DMS153 treated with DMSO at 0.1 percent for 48 hours (cell line): ENCODE measurements at regions not wholly inside any gene's neighbourhood (a gene's known extent, or its start where the extent isn't known, plus 50 kb on each side); places are given as distances from the start of the nearest gene placed in this dataset.
"Not testable (repeated sequence)": the region's sequence is repeated elsewhere in the genome, so short reads cannot be mapped to it uniquely, and the experiment has no call there.

Source experiments
- DNase-seq: peaks from one replicate; lab custom pipeline; 2025; ENCODE audit not compliant: unreplicated experiment; lab: John Stamatoyannopoulos, UW

DNA sequence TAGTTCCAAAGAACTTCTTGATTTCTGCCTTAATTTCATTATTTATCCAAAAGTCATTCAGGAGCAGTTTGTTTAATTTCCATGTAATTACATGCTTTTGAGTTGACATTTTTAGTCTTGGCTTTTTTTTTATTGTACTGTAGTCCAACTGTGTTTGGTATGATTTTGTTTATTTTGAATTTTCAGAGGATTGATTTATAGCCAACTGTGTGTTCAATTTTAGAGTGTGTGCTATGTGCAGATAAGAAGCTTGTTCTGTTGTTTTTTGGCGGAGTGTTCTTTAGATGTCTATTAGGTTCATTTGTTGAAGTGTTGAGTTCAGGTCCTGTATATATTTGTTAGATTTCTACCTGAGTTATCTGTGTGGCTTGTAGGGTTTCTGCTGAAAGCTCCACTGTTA is 533.6 kb downstream of the TRAM1L1 start:
- no peak for DNase-seq

DNA sequence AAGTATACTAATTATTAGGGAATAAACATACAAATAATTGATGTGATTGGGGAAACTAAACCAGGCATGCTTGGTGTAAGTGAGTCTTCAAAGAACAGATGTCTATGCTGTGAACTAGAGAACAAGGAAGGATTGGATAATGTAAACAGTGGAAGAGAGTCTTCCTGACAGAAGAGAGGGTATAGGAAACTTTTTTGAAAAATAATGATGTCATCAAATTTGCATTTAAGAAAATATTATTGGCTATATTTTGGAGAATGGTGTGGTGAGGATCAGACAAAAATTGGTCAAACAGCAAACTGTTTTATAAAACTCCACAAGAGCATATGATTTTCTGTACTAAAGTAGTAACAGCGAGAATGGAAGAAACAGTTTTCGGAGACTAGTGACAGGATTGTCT is 537.7 kb downstream of the TRAM1L1 start:
- no peak for DNase-seq

DNA sequence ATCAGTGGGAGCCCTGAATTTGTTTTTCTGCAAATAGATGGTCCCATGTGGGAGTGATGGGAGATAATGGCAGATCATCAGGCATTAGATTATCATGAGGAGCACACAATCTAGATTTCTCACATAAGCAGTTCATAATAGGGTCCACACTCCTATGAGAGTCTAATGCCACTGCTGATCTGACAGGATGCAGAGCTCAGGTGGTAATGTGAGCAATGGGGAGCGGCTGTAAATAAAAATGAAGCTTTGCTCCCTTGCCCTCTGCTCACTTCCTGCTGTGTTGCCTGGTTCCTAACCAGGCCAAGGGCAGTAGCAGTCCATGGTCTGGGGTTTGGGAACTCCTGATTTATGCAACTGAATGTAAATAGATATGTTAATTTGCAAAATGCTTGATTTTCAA is 538.6 kb downstream of the TRAM1L1 start:
- DNase-seq, result no peak

DNA sequence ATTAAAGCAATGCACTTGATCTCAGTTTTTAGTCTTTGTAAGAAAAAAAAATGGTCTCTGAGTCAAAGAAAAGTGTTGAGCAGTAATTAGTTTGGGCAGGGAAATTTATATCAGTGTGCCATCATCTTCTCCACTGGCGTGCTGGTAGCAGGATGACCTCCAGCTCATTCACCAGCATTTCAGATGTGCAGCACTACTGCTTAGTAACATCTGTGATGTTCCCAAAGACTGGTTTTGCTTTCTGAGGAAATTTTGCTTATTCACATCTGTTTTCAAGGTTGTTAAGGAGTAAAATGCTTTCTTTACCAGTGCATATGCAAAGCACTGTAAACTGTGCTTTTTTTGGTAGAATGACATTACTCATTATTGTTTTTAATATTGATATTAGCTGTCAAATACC is 540.4 kb downstream of the TRAM1L1 start:
- DNase-seq, result no peak

DNA sequence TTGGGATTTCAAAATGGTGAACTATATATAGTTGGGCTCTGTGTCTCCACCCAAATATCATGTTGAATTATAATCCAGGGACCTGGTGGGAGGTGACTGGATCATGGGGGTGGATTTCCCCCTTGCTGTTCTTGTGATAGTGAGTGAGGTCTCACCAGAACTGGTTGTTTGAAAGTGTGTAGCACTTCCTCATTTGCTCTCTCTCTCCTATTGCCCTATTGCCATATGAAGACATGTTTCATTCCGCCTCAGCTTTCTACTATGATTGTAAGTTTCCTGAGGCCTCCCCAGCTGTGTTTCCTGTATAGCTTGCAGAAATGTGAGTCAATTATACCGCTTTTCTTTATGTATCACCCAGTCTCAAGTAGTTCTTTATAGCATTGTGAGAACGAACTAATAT is 545.6 kb downstream of the TRAM1L1 start:
- no peak for DNase-seq

DNA sequence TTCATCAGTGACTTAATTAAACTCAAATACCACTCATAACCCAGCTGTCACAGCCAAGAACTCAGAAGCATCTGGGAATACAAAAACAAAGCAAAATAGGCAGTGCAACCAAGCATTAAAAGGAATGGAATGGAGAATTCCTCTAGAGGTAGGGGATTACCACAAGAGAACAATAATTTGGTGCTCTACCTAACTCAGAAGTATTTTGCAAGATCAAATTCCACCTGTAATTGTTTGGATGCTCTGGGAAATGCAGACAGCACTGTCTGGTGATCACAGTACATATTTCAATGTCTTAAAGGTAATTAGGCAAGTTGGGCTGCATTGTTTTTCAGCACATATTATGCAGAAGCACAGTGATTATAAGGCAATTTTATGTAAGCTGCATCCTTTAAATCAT is 547.5 kb downstream of the TRAM1L1 start:
- DNase-seq, result no peak

DNA sequence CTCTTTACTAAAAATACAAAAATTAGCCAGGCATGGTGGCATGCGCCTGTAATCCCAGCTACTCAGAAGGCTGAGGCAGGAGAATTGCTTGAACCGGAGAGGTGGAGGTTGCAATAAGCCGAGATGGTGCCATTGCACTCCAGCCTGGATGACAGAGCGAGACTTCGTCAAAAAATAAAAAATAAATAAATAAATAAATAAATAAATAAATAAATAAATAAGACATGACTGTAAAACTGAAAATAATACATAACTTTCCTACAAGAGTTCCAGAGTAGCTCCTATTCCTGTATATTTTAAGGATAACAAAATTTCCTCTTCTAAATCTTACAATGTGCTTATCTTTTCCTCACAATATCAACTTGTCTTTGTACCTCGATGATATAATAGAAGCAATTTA is 549.4 kb downstream of the TRAM1L1 start:
- not testable (repeated sequence) for DNase-seq

DNA sequence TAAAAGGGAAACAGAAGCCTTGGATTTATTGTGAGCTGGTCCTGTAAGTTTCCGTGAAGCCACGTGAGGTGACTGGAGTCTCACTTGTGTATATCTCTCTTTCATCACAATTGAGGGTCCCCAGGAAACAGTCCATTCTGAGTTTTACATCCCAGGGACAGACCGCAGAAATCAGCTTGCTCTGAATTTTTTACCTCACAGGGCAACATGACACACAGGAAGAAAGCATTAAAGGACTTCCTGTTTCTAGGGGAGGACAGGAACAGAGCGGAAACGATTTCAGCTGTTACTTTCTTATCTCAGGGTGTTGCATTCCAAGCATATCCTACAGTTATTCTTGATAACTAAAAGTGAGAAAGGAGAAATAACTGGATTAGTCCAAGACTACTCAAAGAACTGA is 553.5 kb downstream of the TRAM1L1 start:
- DNase-seq, result no peak

DNA sequence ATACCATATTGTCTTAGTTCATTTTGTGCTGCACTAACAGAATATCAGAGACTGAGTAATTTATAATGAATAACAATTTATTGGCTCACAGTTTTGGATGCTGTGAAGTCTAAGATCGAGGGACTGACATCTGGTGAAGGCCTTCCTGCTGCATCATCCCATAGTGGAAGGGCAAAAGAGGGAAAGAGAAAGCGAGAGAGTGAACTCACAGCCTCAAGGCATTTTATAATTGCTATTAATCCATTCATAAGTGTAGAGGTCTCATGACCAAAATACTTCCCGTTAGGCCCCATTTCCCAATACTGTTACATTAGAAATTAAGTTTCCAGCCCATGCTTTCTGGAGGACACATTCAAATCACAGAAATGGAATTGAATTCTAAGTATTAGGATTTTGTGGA is 554.4 kb downstream of the TRAM1L1 start:
- DNase-seq, result no peak

DNA sequence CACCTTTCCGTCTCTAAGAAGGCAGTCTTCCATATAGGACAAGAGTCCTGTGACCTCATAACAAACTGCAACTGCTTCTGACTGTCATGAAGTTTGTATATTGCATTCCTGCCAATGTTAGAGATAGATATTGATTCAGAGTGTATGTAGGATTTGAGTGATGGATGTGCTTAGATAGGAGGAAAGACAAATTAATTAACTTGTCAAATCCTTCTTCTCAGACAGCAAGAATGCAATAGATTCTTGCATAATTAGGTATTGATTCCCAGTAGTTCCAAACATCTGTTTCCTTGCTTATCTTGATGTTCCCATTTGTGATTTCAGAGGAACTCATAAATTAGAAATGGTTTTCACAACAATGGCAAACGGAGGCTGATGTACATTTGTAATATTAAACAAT is 555.3 kb downstream of the TRAM1L1 start:
- no peak for DNase-seq

DNA sequence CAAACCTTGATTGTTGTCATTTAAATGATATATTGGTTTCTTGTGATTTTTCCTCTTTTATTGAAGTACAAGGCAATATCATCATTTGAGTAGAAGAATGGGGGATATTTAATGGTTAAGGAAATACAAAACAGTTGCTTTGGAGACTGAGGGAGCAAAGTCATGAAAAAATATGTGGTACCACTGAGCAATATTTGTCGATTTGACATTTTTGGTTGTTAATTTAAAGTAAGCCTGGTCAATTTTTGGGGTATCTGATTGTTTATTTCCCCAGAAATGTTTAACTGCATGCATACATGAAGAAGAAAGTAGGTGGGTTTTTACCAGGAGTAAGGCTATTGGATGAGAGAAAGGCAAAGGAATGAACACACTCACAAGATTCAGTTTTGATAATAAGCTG is 556.2 kb downstream of the TRAM1L1 start:
- DNase-seq, result no peak

DNA sequence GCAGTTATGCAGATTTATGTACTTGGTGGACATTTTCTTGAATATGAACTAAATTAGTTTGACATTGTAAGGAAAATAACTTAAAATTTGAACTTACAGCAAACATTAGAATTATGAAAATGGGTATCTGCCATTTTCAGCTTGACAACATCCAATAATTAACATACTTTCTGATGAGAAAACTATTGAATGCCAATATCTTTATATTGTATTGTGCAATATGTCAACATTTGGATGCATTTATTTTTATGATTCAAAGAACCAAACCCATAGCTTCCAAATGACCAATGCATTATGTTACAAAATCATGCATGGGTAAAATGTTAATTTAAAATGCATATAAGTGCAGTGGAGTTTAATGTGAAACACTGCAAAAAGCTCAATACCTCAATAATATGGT is 562.5 kb downstream of the TRAM1L1 start:
- DNase-seq, result no peak

DNA sequence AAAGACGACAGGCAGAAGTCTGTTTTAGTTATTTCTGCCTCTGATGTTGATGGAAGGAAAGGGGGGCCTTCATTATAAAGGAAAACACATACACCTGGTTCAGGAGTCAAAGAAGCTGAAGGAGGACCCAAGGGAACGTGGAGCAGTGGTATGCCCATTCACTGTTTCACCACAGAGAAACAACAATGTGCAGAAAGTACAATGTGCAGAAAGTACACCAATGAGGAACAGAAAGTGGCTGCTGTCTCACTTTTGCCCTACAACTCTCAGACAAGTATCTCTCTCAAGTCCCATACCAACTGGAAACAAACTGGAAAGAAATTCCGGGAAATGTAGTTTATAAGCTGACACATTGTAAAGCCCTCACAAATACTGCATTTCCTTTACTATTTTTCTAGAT is 564.5 kb downstream of the TRAM1L1 start:
- no peak for DNase-seq

DNA sequence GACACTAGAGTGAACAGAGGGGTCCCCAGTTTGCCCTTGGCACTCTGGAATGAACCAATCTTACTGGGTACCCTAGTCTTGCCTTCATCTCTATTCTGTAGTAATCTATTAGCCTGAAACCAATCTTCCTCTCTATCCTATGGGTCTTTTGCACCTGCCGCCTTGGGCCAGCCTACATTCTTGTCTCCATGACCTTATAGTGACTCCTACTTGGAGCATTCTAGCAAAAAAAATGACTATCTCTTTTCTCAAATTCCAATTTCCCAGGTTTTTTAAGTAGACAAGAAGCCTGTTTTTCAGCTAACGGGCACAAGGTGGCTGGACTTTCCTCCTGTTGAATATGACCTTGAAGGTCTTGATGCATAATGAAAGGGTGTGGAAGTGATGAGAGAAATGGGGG is 568.7 kb downstream of the TRAM1L1 start:
- no peak for DNase-seq

DNA sequence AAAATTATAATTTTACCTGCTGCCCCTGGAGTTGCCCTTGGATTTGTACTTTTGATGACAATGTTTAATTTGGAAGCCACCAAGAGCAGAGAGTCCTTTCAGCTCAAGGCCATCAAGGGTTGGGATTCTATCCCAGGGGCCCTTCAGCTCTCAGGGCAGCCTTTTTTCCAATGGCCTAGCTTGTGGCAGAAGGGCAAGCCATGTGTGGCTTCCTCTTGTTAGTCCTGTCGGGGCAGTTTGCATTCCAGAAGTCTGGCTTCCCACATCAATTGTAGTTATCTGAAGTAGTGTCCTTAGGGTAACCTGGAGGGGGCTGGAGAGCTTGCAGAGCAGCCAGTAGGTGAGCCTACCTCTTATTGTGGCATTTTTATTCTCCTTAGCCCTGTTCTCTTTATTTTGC is 569.4 kb downstream of the TRAM1L1 start:
- no peak for DNase-seq

DNA sequence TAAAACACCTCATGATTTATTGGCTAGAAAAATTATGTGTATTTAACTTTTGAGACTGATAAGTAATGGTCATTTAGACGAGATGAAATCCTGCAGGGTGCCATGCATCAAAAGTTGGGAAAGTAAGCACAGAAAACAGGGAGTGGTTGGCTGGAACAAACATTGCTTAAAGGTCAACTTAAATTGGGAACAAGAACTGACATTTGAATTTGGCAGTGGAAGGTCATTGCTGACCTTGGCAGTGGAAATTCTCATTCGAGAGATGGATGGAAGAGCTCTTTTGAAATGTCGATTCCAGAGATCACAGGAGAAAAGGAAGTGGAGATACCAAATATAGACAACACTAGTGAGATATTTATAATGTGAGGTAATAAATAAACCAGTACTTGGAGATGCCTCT is 572.8 kb downstream of the TRAM1L1 start:
- DNase-seq, result no peak

DNA sequence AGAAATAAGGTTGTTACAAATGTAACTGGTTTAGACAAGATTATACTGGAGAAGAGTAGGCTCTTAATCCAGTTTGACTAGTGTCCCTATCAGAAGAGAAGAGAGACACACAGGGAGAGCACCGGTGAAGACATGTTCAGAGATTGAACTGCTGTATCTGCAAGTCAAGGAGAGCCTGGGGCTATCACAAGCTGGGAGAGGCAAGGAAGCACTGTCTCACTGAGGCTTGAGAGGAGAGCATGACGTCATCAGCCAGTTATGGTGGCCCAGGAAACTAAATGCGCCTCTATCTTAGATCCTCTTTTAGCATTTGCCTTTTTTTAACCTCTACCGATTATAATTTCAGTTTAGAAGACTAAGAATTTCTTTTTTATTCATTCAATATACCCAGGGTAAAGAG is 583.4 kb downstream of the TRAM1L1 start:
- no peak for DNase-seq

DNA sequence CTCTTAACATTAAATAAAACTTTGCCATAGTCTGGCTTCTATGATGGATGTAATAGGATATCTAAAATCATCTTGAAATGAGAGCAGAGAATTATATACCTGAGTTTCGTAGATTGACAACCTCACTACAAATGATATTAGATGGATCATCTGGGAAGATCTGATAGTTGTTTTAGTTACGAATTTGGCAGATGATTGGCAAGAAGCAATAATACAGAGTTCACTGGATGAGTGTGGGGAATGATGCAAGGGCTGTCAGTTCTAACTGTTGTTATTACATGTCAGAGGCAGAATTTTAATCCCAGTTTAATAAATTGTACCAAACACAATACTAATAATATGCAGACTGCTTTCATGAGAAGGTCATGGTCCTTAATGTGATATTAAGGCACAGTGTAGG is 585.2 kb downstream of the TRAM1L1 start:
- DNase-seq, result no peak

DNA sequence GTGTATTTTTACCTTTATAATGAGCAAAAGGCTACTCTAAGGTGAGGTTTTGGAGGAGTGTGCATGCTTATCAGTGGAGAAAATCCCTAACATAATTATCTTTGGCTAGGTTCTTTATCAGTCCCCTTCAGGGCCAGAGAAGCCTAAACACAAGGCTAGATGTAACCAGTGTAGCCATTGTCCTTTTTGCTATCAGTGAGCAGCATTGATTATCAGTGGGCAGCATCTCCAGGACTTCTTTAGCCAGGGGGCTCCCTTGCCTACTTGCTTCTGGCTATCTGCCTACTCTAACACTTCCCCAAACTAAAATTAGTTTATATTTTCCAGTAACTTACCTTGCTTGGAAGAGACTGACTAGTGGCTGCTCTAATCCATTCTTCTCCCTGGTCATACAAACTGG is 595.6 kb downstream of the TRAM1L1 start:
- no peak for DNase-seq

DNA sequence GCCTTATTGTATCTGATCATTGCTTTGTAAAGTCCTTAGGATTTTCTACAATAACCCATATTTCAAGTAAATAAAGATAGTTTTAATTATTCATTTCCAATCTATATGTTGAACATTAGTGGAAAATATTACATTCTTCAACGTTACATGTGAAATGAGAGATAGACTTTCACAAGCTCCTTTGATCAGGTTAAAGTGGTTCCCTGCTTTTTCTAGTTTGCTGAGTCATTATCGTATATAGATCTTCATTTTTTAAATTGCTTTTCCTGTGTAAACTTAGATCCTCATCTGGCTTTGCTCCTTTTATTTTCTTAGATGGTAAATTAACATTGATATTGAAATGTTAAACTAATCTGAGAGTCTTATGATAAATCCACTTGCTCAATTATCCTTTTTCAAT is 599.0 kb downstream of the TRAM1L1 start:
- DNase-seq, result no peak

DNA sequence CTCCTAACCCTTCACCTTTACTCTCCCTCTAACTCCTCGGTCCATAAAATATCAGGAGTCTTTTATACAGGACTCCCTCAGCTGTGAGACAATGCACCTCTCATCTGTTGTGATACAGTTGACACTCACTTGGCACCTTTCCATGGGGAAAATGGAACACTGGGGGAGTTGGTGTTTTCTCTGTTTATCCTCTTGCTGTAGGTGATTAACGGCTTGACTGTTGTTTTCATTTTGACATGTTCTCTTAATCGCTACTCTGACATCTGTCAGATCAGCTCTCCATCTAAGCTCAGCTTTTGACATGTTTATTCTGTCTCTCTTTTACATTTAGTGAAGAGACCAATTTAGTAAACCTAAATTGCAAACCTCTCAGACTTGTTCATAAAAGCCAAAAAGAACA is 604.8 kb downstream of the TRAM1L1 start:
- no peak for DNase-seq

DNA sequence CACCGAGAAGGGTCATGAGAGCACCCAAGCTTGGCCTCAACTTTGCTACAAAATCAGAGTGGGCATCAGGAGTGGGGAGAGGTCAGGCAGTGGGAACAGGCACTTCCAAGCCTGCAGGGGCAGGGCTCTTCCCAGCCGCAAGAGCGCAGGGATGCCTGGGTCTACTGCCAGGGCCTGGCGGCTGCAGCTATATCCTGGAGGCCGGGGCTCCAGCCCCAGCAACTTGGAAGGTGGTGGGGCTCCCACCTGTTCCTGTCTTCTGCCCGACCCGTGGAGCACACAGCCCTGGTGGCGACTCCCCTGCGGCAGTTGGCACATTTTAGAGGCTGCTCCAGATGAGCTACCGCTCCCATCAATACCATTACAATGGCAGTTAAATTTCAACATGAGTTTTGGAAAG is 607.0 kb downstream of the TRAM1L1 start:
- DNase-seq, result no peak

DNA sequence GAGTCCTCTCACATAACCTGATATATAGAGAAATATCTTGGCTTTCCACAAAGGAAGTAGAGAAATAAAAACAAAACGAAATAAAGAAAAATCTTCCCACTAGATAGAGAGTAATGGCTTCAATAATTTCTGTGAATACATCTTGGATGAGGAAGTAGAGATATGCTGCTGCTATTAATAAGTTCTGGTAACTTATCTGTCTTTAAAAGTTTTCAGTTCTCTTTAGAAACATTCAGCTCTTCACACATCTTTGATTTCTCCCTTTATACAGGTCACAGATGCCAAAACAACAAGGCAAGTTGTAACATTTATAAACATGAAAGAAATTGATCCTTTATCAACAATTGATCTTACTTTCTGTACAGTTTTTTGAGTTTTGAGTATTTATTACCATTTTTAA is 615.8 kb downstream of the TRAM1L1 start:
- DNase-seq, result no peak

DNA sequence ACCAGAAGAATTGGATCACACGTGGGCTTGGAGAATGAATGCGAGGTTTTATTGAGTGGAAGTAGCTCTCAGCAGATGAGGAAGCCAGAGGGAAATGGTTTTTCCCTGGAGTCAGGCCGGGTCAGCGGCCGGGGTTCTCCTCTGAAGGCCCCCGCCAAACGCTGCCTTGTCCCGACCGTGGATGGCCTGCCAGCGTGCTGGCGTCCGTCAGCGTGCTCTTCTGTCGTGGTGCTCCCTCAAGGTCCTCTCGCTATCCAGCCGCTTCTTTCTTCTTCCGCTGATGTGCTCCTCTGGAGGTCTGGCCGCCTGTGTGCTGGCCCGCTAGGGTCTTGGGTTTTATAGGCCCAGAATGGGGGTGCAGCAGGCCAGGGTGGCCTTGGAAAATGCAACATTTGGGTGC is 632.2 kb downstream of the TRAM1L1 start:
- no peak for DNase-seq
